ENCODE measurements at regions not wholly inside any gene's neighbourhood (a gene's known extent, or its start where the extent isn't known, plus 50 kb on each side); places are given as distances from the start of the nearest gene placed in this dataset.

GRCh38 chr16:8374586-8375231 lies 215.6 kb downstream of the TMEM114 start:
- peak; percentile 53 for DNase-seq (ENCODE audit: low spot score)

- no peak for DNase-seq (ENCODE audit: low spot score)
Observed at GRCh38 chr16:8373676-8374431, 216.5 kb downstream of the TMEM114 start.

- no peak for DNase-seq (ENCODE audit: low spot score)
Observed at GRCh38 chr16:8372141-8372540, 218.2 kb downstream of the TMEM114 start.

GRCh38 chr16:8370374-8371270 lies 219.7 kb downstream of the TMEM114 start:
- DNase-seq (ENCODE audit: low spot score) = peak; percentile 87

- DNase-seq (ENCODE audit: low spot score) = no peak
Observed at GRCh38 chr16:8358937-8359336, 231.4 kb downstream of the TMEM114 start.

GRCh38 chr16:8355675-8356074 lies 234.6 kb downstream of the TMEM114 start:
- no peak for DNase-seq (ENCODE audit: low spot score)

- no peak for DNase-seq (ENCODE audit: low spot score)
Observed at GRCh38 chr16:8346294-8346693, 244.0 kb downstream of the TMEM114 start.

- DNase-seq (ENCODE audit: low spot score) = no peak
Observed at GRCh38 chr16:8342276-8342675, 248.0 kb downstream of the TMEM114 start.

- no peak for DNase-seq (ENCODE audit: low spot score)
Observed at GRCh38 chr16:8330761-8331160, 259.6 kb downstream of the TMEM114 start.

GRCh38 chr16:8326232-8326631 lies 264.1 kb downstream of the TMEM114 start:
- DNase-seq (ENCODE audit: low spot score) = no peak

- no peak for DNase-seq (ENCODE audit: low spot score)
Observed at GRCh38 chr16:8323153-8323552, 267.2 kb downstream of the TMEM114 start.

GRCh38 chr16:8320131-8320530 lies 270.2 kb downstream of the TMEM114 start:
- DNase-seq (ENCODE audit: low spot score) = no peak

- DNase-seq (ENCODE audit: low spot score) = no peak
Observed at GRCh38 chr16:8310816-8311215, 279.5 kb downstream of the TMEM114 start.

GRCh38 chr16:8310323-8310722 lies 280.0 kb downstream of the TMEM114 start:
- DNase-seq (ENCODE audit: low spot score) = no peak

GRCh38 chr16:8305201-8305600 lies 285.1 kb downstream of the TMEM114 start:
- no peak for DNase-seq (ENCODE audit: low spot score)

GRCh38 chr16:8299635-8300034 lies 290.7 kb downstream of the TMEM114 start:
- DNase-seq (ENCODE audit: low spot score) = no peak

- DNase-seq (ENCODE audit: low spot score) = no peak
Observed at GRCh38 chr16:8295513-8296237, 294.6 kb downstream of the TMEM114 start.

- peak; percentile 5 for DNase-seq (ENCODE audit: low spot score)
Observed at GRCh38 chr16:8293413-8293812, 296.9 kb downstream of the TMEM114 start.

- no peak for DNase-seq (ENCODE audit: low spot score)
Observed at GRCh38 chr16:8292271-8292670, 298.0 kb downstream of the TMEM114 start.

GRCh38 chr16:8286348-8286747 lies 304.0 kb downstream of the TMEM114 start:
- DNase-seq (ENCODE audit: low spot score) = no peak

GRCh38 chr16:8283195-8283594 lies 307.1 kb downstream of the TMEM114 start:
- DNase-seq (ENCODE audit: low spot score) = peak; percentile 35

- peak; percentile 74 for DNase-seq (ENCODE audit: low spot score)
Observed at GRCh38 chr16:8278031-8278580, 312.2 kb downstream of the TMEM114 start.

All from kidney tubule cell (primary cell).